ENCODE measurements at regions not wholly inside any gene's neighbourhood (a gene's known extent, or its start where the extent isn't known, plus 50 kb on each side); places are given as distances from the start of the nearest gene placed in this dataset.
"Not testable (repeated sequence)": the region's sequence is repeated elsewhere in the genome, so short reads cannot be mapped to it uniquely, and the experiment has no call there.

- DNase-seq = no peak
Observed at GRCh38 chr9:27673641-27674040, 100.4 kb upstream of the C9orf72 start.

DNA sequence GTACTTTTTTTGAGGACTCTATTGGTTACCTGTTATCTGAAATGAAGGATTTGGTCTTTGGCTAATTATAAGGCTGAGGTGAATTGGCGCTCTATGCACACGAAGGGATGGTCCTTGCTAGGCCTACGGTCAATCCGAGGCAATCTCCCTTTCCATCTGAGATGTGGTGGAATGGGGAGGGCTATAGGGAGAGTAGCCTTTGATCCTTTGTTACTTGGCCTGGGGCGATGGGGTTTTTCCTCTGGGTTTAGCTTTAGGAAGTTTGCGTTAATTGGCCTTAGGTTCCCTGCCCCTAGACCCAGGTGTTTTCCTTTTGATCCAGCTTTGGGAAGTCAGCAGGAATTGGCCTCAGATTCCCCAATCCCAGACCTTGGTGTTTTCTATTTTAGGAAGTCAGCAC is 102.1 kb upstream of the C9orf72 start:
- DNase-seq = no peak

DNA sequence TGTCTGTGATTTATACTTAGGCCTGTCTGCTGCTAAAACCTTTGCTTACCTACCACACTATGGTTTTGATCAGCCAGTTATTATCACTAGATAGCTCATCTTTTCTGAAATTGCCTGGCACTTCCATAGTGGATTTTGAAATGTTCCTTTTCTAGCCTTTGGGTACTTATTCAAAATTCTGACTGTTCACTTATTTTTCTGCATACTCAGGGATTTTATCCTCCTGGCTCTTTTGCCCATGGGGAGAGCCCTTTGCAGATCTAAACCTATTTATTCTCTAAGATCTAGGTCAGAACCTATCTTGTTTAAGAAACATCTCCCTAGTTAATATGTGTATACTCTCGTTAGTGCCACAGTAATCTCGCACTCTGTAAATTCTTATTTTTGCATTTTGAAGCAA is 103.5 kb upstream of the C9orf72 start:
- DNase-seq = no peak

DNA sequence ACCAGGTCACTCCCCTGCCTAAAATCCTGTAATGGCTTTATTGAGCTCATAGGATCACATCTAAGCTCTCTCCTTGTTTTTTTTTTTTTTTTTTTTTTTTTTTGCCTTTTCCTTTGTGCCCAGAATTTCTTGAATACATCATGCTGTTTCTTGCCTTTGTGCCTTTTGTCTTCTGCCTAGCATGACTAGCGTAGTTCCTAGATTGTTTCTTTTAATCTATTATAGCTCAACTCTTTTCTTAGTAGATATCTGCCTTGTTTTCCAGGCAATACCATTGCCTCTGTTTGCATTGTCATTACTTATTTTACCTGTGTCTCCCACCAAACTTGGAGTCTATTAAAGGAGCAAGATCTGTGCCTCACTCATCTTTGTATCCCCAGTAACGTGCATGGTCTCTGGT is 106.1 kb upstream of the C9orf72 start:
- no peak for DNase-seq

- no peak for DNase-seq
Observed at GRCh38 chr9:27683181-27683580, 109.9 kb upstream of the C9orf72 start.

DNA sequence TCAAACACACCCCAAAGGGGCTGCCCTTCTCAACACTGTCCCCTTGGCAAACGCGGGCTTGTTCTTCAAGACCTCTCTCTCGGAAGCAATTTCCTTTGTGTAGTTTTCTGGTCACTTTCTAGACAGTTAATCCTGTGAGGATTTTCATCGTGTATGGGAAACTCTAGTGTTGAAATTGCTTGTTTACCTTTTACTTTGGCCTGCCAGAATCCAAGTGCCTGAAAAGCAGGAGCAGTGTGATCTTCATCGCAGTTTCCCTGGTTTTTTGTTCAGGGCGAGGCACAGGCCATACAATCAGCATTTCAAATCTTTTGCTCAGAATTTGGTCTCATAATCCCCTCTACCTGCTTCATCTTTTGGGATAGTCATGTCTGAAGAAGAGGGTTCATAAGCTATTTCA is 115.7 kb upstream of the C9orf72 start:
- no peak for DNase-seq

- DNase-seq = not testable (repeated sequence)
Observed at GRCh38 chr9:27690816-27691215, 117.5 kb upstream of the C9orf72 start.

GRCh38 chr9:27699621-27700020 is 126.3 kb upstream of the C9orf72 start:
- no peak for DNase-seq

DNA sequence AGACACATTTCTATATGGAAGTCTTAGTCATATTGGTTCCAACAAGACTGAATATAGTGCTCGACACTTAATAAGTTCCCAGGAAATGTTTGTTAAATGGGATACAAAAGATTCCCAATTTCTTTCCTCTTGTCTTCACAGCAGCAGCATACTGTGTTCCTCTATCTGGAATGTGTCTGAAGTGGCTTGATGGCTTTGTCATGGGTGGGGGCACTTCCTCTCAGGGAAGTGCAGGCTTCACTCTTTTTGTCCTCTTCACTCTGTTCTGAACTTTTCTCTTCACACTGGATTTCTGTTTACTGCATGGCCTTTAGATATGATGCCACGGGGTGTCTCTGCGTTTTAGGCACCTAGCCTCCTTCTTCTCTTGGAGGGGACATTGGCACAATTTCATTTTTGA is 127.7 kb upstream of the C9orf72 start:
- DNase-seq = no peak

GRCh38 chr9:27701587-27701986 is 128.3 kb upstream of the C9orf72 start:
- no peak for DNase-seq

GRCh38 chr9:27703216-27703980 is 130.1 kb upstream of the C9orf72 start:
- no peak for DNase-seq

DNA sequence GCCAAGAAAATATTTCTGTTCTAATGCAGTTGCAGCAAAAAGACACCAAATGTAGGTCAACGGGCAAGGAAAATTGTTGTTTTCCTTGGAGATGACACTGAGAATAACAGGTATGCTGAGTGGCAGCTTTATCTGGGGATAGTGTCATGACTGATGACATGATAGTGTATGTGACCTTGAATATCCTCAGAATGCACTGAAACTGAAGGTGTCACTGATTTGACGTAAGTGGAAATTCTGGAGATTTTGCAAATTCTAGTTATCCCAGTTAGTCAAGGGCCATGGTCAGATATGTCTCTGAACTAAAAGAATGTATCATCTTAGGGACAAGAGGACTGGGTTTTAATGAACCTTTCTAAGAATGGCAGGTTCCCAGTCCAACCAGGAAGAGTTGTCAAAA is 138.0 kb upstream of the C9orf72 start:
- no peak for DNase-seq

- no peak for DNase-seq
Observed at GRCh38 chr9:27712806-27713205, 139.5 kb upstream of the C9orf72 start.

DNA sequence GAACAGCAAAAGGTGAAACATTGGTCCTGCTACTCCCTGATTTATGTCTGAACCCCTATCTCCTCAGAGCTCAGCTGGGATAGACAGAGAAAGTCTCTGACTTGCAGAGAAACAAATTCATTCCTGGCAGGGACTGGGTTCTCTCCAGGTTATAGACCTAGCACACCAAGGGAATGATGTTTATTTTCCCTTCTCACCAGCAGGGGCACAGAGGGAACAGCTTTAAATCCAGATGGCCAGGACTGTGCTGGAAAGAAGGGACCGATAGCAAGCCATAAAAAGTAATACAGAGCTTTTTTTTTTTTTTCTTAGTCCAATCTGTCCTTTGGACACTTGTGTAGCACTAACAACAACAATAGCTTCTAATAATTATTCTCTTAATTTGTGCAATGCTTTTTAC is 141.1 kb upstream of the C9orf72 start:
- no peak for DNase-seq

- no peak for DNase-seq
Observed at GRCh38 chr9:27715651-27716050, 142.4 kb upstream of the C9orf72 start.

DNA sequence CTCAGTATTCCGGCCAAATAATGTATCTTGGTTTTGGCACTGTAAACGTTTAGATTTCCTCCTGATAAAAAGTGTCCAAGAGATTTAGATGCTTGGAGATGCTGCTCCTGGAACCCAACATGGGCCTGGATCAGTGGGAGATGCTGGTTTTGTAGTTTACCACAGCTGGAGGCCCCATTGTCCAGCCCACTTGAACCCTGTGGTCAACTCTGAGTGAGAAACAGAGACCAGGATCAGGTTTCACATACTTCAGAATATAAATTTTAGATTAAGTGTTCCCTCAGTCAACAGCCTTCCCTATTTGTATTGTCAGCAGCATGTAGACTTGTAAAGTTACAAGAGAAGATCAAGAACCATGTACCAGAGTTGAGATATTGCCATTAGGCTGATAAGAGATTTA is 144.7 kb upstream of the C9orf72 start:
- DNase-seq = no peak

- DNase-seq = no peak
Observed at GRCh38 chr9:27719711-27720110, 146.4 kb upstream of the C9orf72 start.

GRCh38 chr9:27722866-27723265 is 149.6 kb upstream of the C9orf72 start:
- DNase-seq = no peak

DNA sequence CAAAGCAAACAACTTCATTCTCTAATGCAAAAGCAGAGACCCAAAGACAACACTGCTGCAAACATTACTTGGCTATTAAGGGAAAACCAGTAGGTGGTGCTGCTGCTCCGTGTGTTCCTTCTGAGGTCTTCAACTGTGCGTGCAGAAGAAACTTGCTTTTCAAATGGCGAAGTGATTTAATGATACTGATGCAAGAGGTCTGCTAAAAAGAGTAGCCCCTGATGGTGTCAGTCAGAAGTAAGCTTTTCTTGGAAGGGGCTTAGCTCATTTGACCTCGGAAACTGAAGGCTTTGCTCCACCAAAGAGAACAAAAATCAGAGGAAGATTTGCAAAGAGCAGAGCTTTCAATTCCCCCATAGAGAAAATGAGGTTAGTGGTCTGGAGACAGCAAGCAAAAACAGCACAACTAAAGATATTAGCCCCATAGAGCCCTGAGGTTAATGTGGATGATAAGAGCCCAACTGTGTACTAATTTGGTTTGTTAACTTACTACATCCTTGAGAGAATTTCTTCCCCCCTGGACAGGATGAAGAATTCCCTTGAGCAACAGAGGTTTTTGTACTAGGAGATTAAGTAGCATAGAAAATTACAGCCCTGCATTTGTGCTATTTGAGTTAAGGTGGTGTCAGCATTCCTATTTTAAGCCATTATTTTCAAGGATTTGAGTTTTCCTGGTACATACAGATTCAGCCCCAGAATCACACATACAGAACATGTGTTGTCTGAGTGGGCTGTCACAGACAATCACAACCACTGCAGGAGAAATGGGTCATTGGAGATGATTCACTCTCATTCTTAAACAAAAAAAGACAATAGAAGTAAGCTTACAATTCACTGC is 153.2 kb upstream of the C9orf72 start:
- DNase-seq = no peak

- no peak for DNase-seq
Observed at GRCh38 chr9:27732494-27732893, 159.2 kb upstream of the C9orf72 start.

DNA sequence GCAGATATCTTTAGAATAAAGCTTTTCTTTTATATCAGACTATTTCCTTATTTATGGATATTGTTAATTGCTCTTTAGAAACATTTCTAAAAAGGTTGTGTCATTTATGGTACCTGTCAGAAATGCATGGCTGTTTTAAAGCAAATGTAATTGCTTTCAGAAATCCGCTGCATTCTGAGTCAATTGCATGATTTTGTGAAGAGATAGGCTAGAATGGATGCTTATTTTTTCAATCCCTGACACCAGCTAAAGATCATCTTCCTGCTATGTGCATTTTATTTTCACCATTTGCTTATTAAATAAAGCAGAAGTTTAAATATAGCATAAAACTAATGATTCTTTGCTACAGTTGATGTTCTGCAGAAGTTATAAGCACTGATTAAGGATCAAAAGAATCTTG is 170.2 kb upstream of the C9orf72 start:
- no peak for DNase-seq

- DNase-seq = no peak
Observed at GRCh38 chr9:27747450-27747849, 174.2 kb upstream of the C9orf72 start.

DNA sequence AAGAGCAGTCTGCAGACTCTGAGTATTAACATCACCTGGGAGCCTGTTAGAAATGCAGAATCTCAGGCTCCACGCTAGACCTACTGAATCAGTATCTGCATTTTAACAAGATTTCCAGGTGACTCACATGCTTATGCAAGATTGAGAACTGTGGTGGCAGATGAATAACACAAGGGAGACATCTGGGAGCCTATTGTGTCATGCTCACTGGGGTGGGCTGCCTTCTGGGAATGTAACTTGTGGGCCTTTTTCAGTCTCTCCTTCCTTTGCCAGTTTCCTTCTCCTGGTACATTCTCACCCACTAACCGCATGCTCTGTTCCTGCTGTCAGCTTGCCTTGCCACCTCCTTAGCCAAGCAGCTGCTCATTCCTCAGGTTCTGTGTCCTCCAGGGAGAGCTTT is 176.6 kb upstream of the C9orf72 start:
- DNase-seq = no peak

GRCh38 chr9:27750566-27750965 is 177.3 kb upstream of the C9orf72 start:
- no peak for DNase-seq

GRCh38 chr9:27752069-27752468 is 178.8 kb upstream of the C9orf72 start:
- no peak for DNase-seq

Data from 8988T (cell line).